Endothelial cell of umbilical vein (primary cell): ENCODE measurements at regions not wholly inside any gene's neighbourhood (a gene's known extent, or its start where the extent isn't known, plus 50 kb on each side); places are given as distances from the start of the nearest gene placed in this dataset.

Source experiments
- BruUV-seq: library from RNA; stranded (reverse); fragments of 400-500 nt; replicated peaks from 2 replicates; lab custom pipeline; 2021; lab: Mats Ljungman, UMichigan
- CTCF ChIA-PET: fragments of 300-600, 350-600 bp; sonication (Branson Sonifier 250); formaldehyde crosslinking; loops from one replicate; lab custom pipeline; 2021; ENCODE audit warnings: antibody characterized with exemption, inconsistent platforms; lab: Charles Lee
- POLR2A ChIA-PET: fragments of 300-600, 350-600 bp; sonication (Branson Sonifier 250); formaldehyde crosslinking; loops from one replicate; lab custom pipeline; 2021; ENCODE audit warnings: antibody characterized with exemption, inconsistent platforms; lab: Charles Lee
- DNase-seq: peaks from one replicate; pipeline ENCODE4 v3.0.0-alpha.2; 2011; ENCODE audit warnings: low read depth, low spot score
- FAIRE-seq: peaks from 2 replicates; lab custom pipeline; 2011; peaks lifted over from hg19 to GRCh38; lab: Jason Lieb, UNC
- H2AFZ ChIP-seq: 2 replicates; pipeline ENCODE4 v1.6.0; 2012; ENCODE audit warnings: low read depth, low read length, control low read depth, inconsistent platforms
- H3K27ac ChIP-seq: 2 replicates; pipeline ENCODE4 v1.5.1; 2011; ENCODE audit warnings: low read depth, mild to moderate bottlenecking, control low read depth, low read length, moderate library complexity; ENCODE audit not compliant: insufficient read depth
- H3K27me3 ChIP-seq, 2 experiments: 2 replicates each; pipeline versions ENCODE4 v1.6.0 to v1.6.1; 2011; ENCODE audit warnings: low read length in 2 of 2, mixed read lengths in 1 of 2; ENCODE audit not compliant: control insufficient read depth in 2 of 2, insufficient read depth in 2 of 2
- H3K36me3 ChIP-seq, 2 experiments: 2 replicates in 1 of 2; 3 replicates in 1 of 2; pipeline ENCODE4 v1.5.1; 2011; ENCODE audit warnings: low read length in 2 of 2, mild to moderate bottlenecking in 1 of 2, moderate library complexity in 1 of 2; ENCODE audit not compliant: control insufficient read depth in 2 of 2, insufficient read depth in 2 of 2; ENCODE audit errors: extremely low read depth in 1 of 2
- H3K4me1 ChIP-seq: 3 replicates; pipeline ENCODE4 v1.5.1; 2011; ENCODE audit warnings: mild to moderate bottlenecking, low read length; ENCODE audit not compliant: control insufficient read depth, insufficient read depth; ENCODE audit errors: extremely low read depth
- H3K4me2 ChIP-seq: 2 replicates; pipeline ENCODE4 v1.6.1; 2011; ENCODE audit warnings: low read length, control low read depth, mixed read lengths; ENCODE audit not compliant: insufficient read depth
- H3K4me3 ChIP-seq, 3 experiments: fragments of 200-600 bp in 1 of 3; sonication (generic), shearing (Covaris generic) in 1 of 3; replicated peaks in 1 of 3; 2 replicates each; pipeline ENCODE4 v1.5.1; 2011 to 2016; ENCODE audit warnings: control low read depth in 3 of 3, low read length in 3 of 3, mild to moderate bottlenecking in 2 of 3, inconsistent platforms in 1 of 3, low read depth in 1 of 3, moderate library complexity in 1 of 3; ENCODE audit not compliant: insufficient read depth in 1 of 3
- H3K79me2 ChIP-seq: 2 replicates; pipeline ENCODE4 v1.6.0; 2012; ENCODE audit warnings: low read length, inconsistent platforms; ENCODE audit not compliant: control insufficient read depth, insufficient read depth
- H3K9ac ChIP-seq: replicated peaks from 2 replicates; pipeline ENCODE3; 2011; ENCODE audit warnings: low read length, control low read depth; ENCODE audit not compliant: insufficient read depth; ENCODE audit errors: extremely low read depth
- H3K9me1 ChIP-seq: replicated peaks from 3 replicates; pipeline ENCODE4 v1.6.0; 2011; ENCODE audit warnings: mild to moderate bottlenecking, low read length; ENCODE audit not compliant: control insufficient read depth, insufficient read depth; ENCODE audit errors: extremely low read depth
- H3K9me3 ChIP-seq: replicated peaks from 2 replicates; pipeline ENCODE4 v1.5.1; 2012; ENCODE audit warnings: low read length, inconsistent platforms; ENCODE audit not compliant: control insufficient read depth, insufficient read depth
- H4K20me1 ChIP-seq: replicated peaks from 2 replicates; pipeline ENCODE3; 2011; ENCODE audit warnings: mild to moderate bottlenecking, low read length; ENCODE audit not compliant: control insufficient read depth, insufficient read depth; ENCODE audit errors: extremely low read depth
- CTCF ChIP-seq, 2 donors: IDR thresholded peaks; 1 replicate in 1 of 2; 2 replicates in 1 of 2; pipeline ENCODE4 v1.5.1; 2011; ENCODE audit warnings: low read length in 2 of 2, mild to moderate bottlenecking in 2 of 2, moderate library complexity in 2 of 2, control low read depth in 1 of 2, inconsistent platforms in 1 of 2, low read depth in 1 of 2; ENCODE audit not compliant: insufficient read depth in 1 of 2; ENCODE audit errors: extremely low read depth in 1 of 2
- EZH2 ChIP-seq: IDR thresholded peaks from 2 replicates; pipeline ENCODE4 v1.6.1; 2012; ENCODE audit warnings: borderline replicate concordance, low read depth, mild to moderate bottlenecking, moderate library complexity, low read length, inconsistent platforms; ENCODE audit not compliant: severe bottlenecking
- FOS ChIP-seq: IDR thresholded peaks from 2 replicates; pipeline ENCODE4 v1.6.1; 2011; ENCODE audit warnings: mild to moderate bottlenecking, low read length, moderate library complexity, borderline replicate concordance; ENCODE audit not compliant: insufficient read depth
- GATA2 ChIP-seq: IDR thresholded peaks from 2 replicates; pipeline ENCODE4 v1.7.0; 2011; ENCODE audit warnings: low read depth, mild to moderate bottlenecking, moderate library complexity, mixed read lengths, low read length; ENCODE audit not compliant: insufficient read length, insufficient read depth
- JUN ChIP-seq: IDR thresholded peaks from 2 replicates; pipeline ENCODE4 v1.6.1; 2011; ENCODE audit warnings: borderline replicate concordance, low read depth; ENCODE audit not compliant: insufficient read length, insufficient read depth
- MYC ChIP-seq: IDR thresholded peaks from one replicate; pipeline ENCODE4 v1.6.1; 2011; ENCODE audit warnings: mild to moderate bottlenecking, low read depth, low read length
- POLR2A ChIP-seq: IDR thresholded peaks from 2 replicates; pipeline ENCODE4 v1.6.1; 2012; ENCODE audit warnings: low read depth, mild to moderate bottlenecking, control low read depth, low read length
- POLR2AphosphoS5 ChIP-seq: IDR thresholded peaks from 2 replicates; pipeline ENCODE4 v1.6.1; 2012; ENCODE audit warnings: low read depth, mild to moderate bottlenecking, control low read depth, low read length, moderate library complexity; ENCODE audit not compliant: insufficient read depth
- dilution Hi-C: fragments of 300-500 bp; cut with MboI; formaldehyde crosslinking; loops from one replicate; pipeline ENCODE4 v1.15.0; 2019; ENCODE audit warnings: low sequenced_read_pairs; ENCODE audit not compliant: extremely low pct_ligation_motif_present
- intact Hi-C: fragments of 100-400 bp; cut with micrococcal nuclease; formaldehyde crosslinking; loops from one replicate; pipeline ENCODE4 v1.10.0; 2022
- TF ChIP-seq, protein P1 (sequence below): IDR thresholded peaks from 2 replicates; pipeline ENCODE4 v1.6.1; 2011; ENCODE audit not compliant: insufficient read depth, insufficient read length

GRCh38 chr2:105649534-105649933 lies 95.2 kb upstream of the NCK2 start:
- H3K79me2 ChIP-seq, result no peaks in the 10 kb centered on the region
- FAIRE-seq (no peak), DNase-seq (no peak)
- H4K20me1 ChIP-seq, result no peaks in the 10 kb centered on the region
- intact Hi-C loops, result no loop called here
- no peaks in the 10 kb centered on the region for H3K4me1 ChIP-seq
- no peaks in the 10 kb centered on the region for H3K36me3 ChIP-seq
- ChIA-PET CTCF (no interaction called here), POLR2A (no interaction called here)
- H3K9ac ChIP-seq, result no peak overlapping the region
- H3K4me2 ChIP-seq, result no peak overlapping the region
- no peaks in the 10 kb centered on the region for H3K9me3 ChIP-seq
- H2AFZ ChIP-seq, result no peak overlapping the region
- BruUV-seq, result no TSS peak
- H3K9me1 ChIP-seq, result no peaks in the 10 kb centered on the region
- no peaks in the 10 kb centered on the region for H3K27me3 ChIP-seq
- no peak overlapping the region for H3K27ac ChIP-seq
- TF ChIP-seq GATA2 (no peak), JUN (no peak), POLR2AphosphoS5 (no peak), EZH2 (no peak), CTCF (IDR thresholded peaks at IDR 0.05; ENCODE audit: extremely low read depth in 1 of 2, insufficient read depth in 1 of 2, low read depth in 1 of 2, low read length in 2 of 2) (no peak), FOS (no peak), MYC (no peak), POLR2A (no peak)
- TF ChIP-seq, protein P1, sequence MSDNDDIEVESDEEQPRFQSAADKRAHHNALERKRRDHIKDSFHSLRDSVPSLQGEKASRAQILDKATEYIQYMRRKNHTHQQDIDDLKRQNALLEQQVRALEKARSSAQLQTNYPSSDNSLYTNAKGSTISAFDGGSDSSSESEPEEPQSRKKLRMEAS, result no peak
- H3K4me3 ChIP-seq, result no peak overlapping the region
- dilution Hi-C loops, result no loop called here
